ENCODE measurements at regions not wholly inside any gene's neighbourhood (a gene's known extent, or its start where the extent isn't known, plus 50 kb on each side); places are given as distances from the start of the nearest gene placed in this dataset.

GRCh38 chr6:109304284-109305015 lies 77.8 kb downstream of the CD164 start:
- TF ChIP-seq POLR2AphosphoS5 (IDR thresholded peaks at IDR 0.05; ENCODE audit: insufficient read depth, low read depth, low read length) (no peak), JUN (IDR thresholded peaks at IDR 0.05; ENCODE audit: borderline replicate concordance, insufficient read depth, insufficient read length, low read depth) (no peak), MAX (IDR thresholded peaks at IDR 0.05; ENCODE audit: insufficient read depth, insufficient read length) (no peak)
- Histone ChIP-seq H3K27ac (ENCODE audit: insufficient read depth, low read depth, low read length) (no peak overlapping the region), H4K20me1 (replicated peaks; ENCODE audit: control insufficient read depth, extremely low read depth, insufficient read depth, low read length) (no peaks in the 10 kb centered on the region), H3K27me3 (ENCODE audit: control insufficient read depth in 2 of 2, insufficient read depth in 2 of 2, low read length in 2 of 2) (peaks cover 13 to 20% of the 10 kb centered on the region in 2 experiments), H3K9me3 (replicated peaks; ENCODE audit: control insufficient read depth, insufficient read depth, low read length) (no peaks in the 10 kb centered on the region), H3K9me1 (replicated peaks; ENCODE audit: control insufficient read depth, extremely low read depth, insufficient read depth, low read length) (no peaks in the 10 kb centered on the region), H3K79me2 (ENCODE audit: control insufficient read depth, insufficient read depth, low read length) (no peaks in the 10 kb centered on the region), H3K4me3 (replicated peaks in 1 of 3; ENCODE audit: insufficient read depth in 1 of 3, low read depth in 1 of 3, low read length in 3 of 3) (no peak overlapping the region), H2AFZ (ENCODE audit: low read depth, low read length) (no peak overlapping the region), H3K4me1 (ENCODE audit: control insufficient read depth, extremely low read depth, insufficient read depth, low read length) (no peaks in the 10 kb centered on the region), H3K9ac (replicated peaks; ENCODE audit: extremely low read depth, insufficient read depth, low read length) (no peak overlapping the region), H3K4me2 (ENCODE audit: insufficient read depth, low read length) (no peak overlapping the region), H3K36me3 (ENCODE audit: control insufficient read depth in 2 of 2, extremely low read depth in 1 of 2, insufficient read depth in 2 of 2, low read length in 2 of 2) (no peaks in the 10 kb centered on the region)
- FAIRE-seq (no peak), DNase-seq (ENCODE audit: low read depth, low spot score) (no peak)
- no TSS peak for BruUV-seq (replicated peaks)
- CTCF ChIA-PET = no interaction called here
- intact Hi-C loops (cut with micrococcal nuclease) = no loop called here
- POLR2A ChIA-PET = no interaction called here
- dilution Hi-C loops (cut with MboI; ENCODE audit: extremely low pct_ligation_motif_present, low sequenced_read_pairs) = no loop called here

DNA sequence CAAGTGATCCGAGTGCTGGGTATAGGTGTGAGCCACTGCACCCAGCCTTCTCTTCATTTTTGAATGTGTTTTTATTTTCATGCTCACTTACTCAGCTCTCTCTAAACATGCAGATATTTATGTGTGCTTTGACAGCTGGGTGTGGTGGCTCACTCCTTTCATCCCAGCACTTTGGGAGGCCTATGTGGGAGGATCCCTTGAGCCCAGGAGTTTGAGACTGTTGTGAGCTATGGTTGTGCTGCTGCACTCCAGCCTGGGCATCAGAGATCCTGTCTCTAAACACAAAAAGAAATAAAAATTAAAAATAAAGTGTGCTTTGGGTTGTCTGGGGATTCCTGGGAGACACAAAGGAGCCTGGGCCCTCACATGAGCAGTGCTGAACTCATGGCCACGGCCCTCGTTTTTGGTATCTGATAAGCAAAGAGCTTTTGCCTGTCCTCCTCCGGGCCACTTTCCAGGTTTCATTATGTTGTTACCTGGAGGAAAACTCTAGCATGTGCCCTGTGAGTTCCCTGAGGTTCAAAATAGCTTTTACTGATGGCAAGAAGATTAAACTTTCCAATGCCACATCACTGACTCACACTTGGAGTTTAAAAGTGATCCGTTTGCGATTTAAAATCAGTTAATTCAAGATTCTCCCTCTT lies 78.5 kb downstream of the CD164 start:
- no peaks in the 10 kb centered on the region for H4K20me1 ChIP-seq (replicated peaks; ENCODE audit: control insufficient read depth, extremely low read depth, insufficient read depth, low read length)
- no peaks in the 10 kb centered on the region for H3K9me3 ChIP-seq (replicated peaks; ENCODE audit: control insufficient read depth, insufficient read depth, low read length)
- no peaks in the 10 kb centered on the region for H3K36me3 ChIP-seq (ENCODE audit: control insufficient read depth in 2 of 2, extremely low read depth in 1 of 2, insufficient read depth in 2 of 2, low read length in 2 of 2)
- no peak for TF ChIP-seq EZH2 (IDR thresholded peaks at IDR 0.05; ENCODE audit: borderline replicate concordance, low read depth, low read length, severe bottlenecking)
- no peak for TF ChIP-seq FOS (IDR thresholded peaks at IDR 0.05; ENCODE audit: borderline replicate concordance, insufficient read depth, low read length)
- TF ChIP-seq GATA2 (IDR thresholded peaks at IDR 0.05; ENCODE audit: insufficient read depth, insufficient read length, low read depth, low read length) = no peak
- TF ChIP-seq JUN (IDR thresholded peaks at IDR 0.05; ENCODE audit: borderline replicate concordance, insufficient read depth, insufficient read length, low read depth) = no peak
- TF ChIP-seq CTCF (IDR thresholded peaks at IDR 0.05; ENCODE audit: extremely low read depth in 1 of 2, insufficient read depth in 1 of 2, low read depth in 1 of 2, low read length in 2 of 2) = no peak
- TF ChIP-seq POLR2A (IDR thresholded peaks at IDR 0.05; ENCODE audit: low read depth, low read length) = no peak
- TF ChIP-seq MAX (IDR thresholded peaks at IDR 0.05; ENCODE audit: insufficient read depth, insufficient read length) = no peak
- TF ChIP-seq POLR2AphosphoS5 (IDR thresholded peaks at IDR 0.05; ENCODE audit: insufficient read depth, low read depth, low read length) = no peak
- no peak for TF ChIP-seq MYC (IDR thresholded peaks at IDR 0.05; ENCODE audit: low read depth, low read length)
- DNase-seq (ENCODE audit: low read depth, low spot score) (no peak), FAIRE-seq (no peak)
- dilution Hi-C loops (cut with MboI; ENCODE audit: extremely low pct_ligation_motif_present, low sequenced_read_pairs) = no loop called here
- H3K4me1 ChIP-seq (ENCODE audit: control insufficient read depth, extremely low read depth, insufficient read depth, low read length) = no peaks in the 10 kb centered on the region
- ChIA-PET CTCF (no interaction called here), POLR2A (no interaction called here)
- H2AFZ ChIP-seq (ENCODE audit: low read depth, low read length) = no peak overlapping the region
- H3K27ac ChIP-seq (ENCODE audit: insufficient read depth, low read depth, low read length) = no peak overlapping the region
- no peak overlapping the region for H3K4me2 ChIP-seq (ENCODE audit: insufficient read depth, low read length)
- H3K4me3 ChIP-seq (replicated peaks in 1 of 3; ENCODE audit: insufficient read depth in 1 of 3, low read depth in 1 of 3, low read length in 3 of 3) = no peak overlapping the region
- no peak overlapping the region for H3K9ac ChIP-seq (replicated peaks; ENCODE audit: extremely low read depth, insufficient read depth, low read length)
- no peaks in the 10 kb centered on the region for H3K9me1 ChIP-seq (replicated peaks; ENCODE audit: control insufficient read depth, extremely low read depth, insufficient read depth, low read length)
- no TSS peak for BruUV-seq (replicated peaks)
- H3K79me2 ChIP-seq (ENCODE audit: control insufficient read depth, insufficient read depth, low read length) = no peaks in the 10 kb centered on the region
- H3K27me3 ChIP-seq (ENCODE audit: control insufficient read depth in 2 of 2, insufficient read depth in 2 of 2, low read length in 2 of 2) = peaks cover 15 to 22% of the 10 kb centered on the region in 2 experiments
- intact Hi-C loops (cut with micrococcal nuclease) = no loop called here
